Stomach (tissue), 8 donors: ENCODE measurements at regions not wholly inside any gene's neighbourhood (a gene's known extent, or its start where the extent isn't known, plus 50 kb on each side); places are given as distances from the start of the nearest gene placed in this dataset.

Experiments
- DNase-seq, 2 donors: peaks; one replicate each; pipeline versions ENCODE4 v3.0.0 to v3.0.0-alpha.2; 2013 to 2019
- H3K27ac ChIP-seq, 5 donors: fragments of 200-600 bp in 4 of 5; sonication (generic) in 4 of 5; one replicate each; pipeline ENCODE4 v1.5.1; 2013 to 2019; ENCODE audit warnings: mild to moderate bottlenecking in 1 of 5, moderate library complexity in 1 of 5
- H3K27me3 ChIP-seq, 3 donors: fragments of 200-600 bp; sonication (generic); one replicate each; pipeline ENCODE4 v1.5.1; 2017 to 2019; ENCODE audit warnings: mixed run types in 1 of 3
- H3K36me3 ChIP-seq, 4 donors: fragments of 200-600 bp; sonication (generic); 1 replicate in 3 of 4; 2 replicates in 1 of 4; pipeline ENCODE4 v1.5.1; 2016 to 2019
- H3K4me1 ChIP-seq, 4 donors: fragments of 200-600 bp; sonication (generic); one replicate each; pipeline ENCODE4 v1.5.1; 2016 to 2019
- H3K4me3 ChIP-seq, 4 donors: fragments of 200-600 bp; sonication (generic) in 3 of 4; one replicate each; pipeline ENCODE4 v1.5.1; 2016 to 2019; ENCODE audit warnings: mild to moderate bottlenecking in 1 of 4
- H3K9me3 ChIP-seq, 4 donors: fragments of 200-600 bp; sonication (generic); one replicate each; pipeline ENCODE4 v1.5.1; 2016 to 2019
- CTCF ChIP-seq, 7 experiments: fragments of 450-650 bp in 4 of 7; fragments of 200-600 bp in 3 of 7; sonication (generic) in 3 of 7; IDR thresholded peaks; one replicate each; pipeline ENCODE4 v1.5.1; 2016 to 2019; ENCODE audit warnings: antibody characterized with exemption in 7 of 7, control low read depth in 2 of 7, mild to moderate bottlenecking in 1 of 7
- EP300 ChIP-seq: sonication (generic); formaldehyde crosslinking; IDR thresholded peaks from one replicate; pipeline ENCODE4 v1.6.1; 2017; ENCODE audit warnings: antibody characterized with exemption
- POLR2A ChIP-seq, 4 donors: fragments of 450-650 bp; IDR thresholded peaks; one replicate each; pipeline ENCODE4 v1.6.1; 2016; ENCODE audit warnings: antibody characterized with exemption in 4 of 4, control low read depth in 2 of 4, mild to moderate bottlenecking in 1 of 4, moderate library complexity in 1 of 4
- POLR2AphosphoS5 ChIP-seq, 3 donors: sonication (generic); formaldehyde crosslinking; IDR thresholded peaks; one replicate each; pipeline ENCODE4 v1.6.1; 2016; ENCODE audit warnings: antibody characterized with exemption in 3 of 3
- WGBS, 5 donors: extraction: QIAGEN DNeasy Blood & Tissue Kit in 3 of 5; methylation state at CpG; one replicate each; pipeline versions ENCODE4 v1.1.5 to v1.1.7; 2013 to 2018; 5-methylcytosine and 5-hydroxymethylcytosine counted together
- intact Hi-C: fragments of 100-400 bp; cut with DNase I; formaldehyde crosslinking; loops from one replicate; pipeline ENCODE4 v1.15.1; 2023; ENCODE audit warnings: low total_unique reads
- donor health status: healthy with polysubstance abuse.
- donor health status: Bipolar disorder and iron deficiency.
- donor health status: healthy.

- Histone ChIP-seq H3K9me3 (no peaks in the 10 kb centered on the region), H3K27ac (no peak overlapping the region), H3K4me3 (no peak overlapping the region), H3K4me1 (no peaks in the 10 kb centered on the region), H3K27me3 (no peaks in the 10 kb centered on the region), H3K36me3 (no peaks in the 10 kb centered on the region)
- no peak for TF ChIP-seq EP300
- 56 to 72% (median 68%) methylated on average over 4 of the region's 4 CpGs for WGBS, 5 donors
- intact Hi-C loops: no loop called here
- DNase-seq: no peak
Observed at GRCh38 chr12:11513288-11513687, 117.9 kb upstream of the PRB2 start.

- WGBS, 5 donors: 86 to 91% (median 88%) methylated on average over 6 of the region's 6 CpGs
- H3K9me3 ChIP-seq: no peaks in the 10 kb centered on the region
- intact Hi-C loops: no loop called here
- TF ChIP-seq CTCF (IDR thresholded peaks at IDR 0.05) (no peak), EP300 (no peak), POLR2A (IDR thresholded peaks at IDR 0.05) (no peak)
- H3K36me3 ChIP-seq: no peaks in the 10 kb centered on the region
- H3K27ac ChIP-seq: no peak overlapping the region
- no peak overlapping the region for H3K4me3 ChIP-seq
- H3K4me1 ChIP-seq: no peaks in the 10 kb centered on the region
- no peaks in the 10 kb centered on the region for H3K27me3 ChIP-seq
- no peak for DNase-seq
Observed at GRCh38 chr12:11517080-11517479, 121.7 kb upstream of the PRB2 start.

GRCh38 chr12:11524446-11524845 lies 125.0 kb upstream of the ETV6 start:
- no peaks in the 10 kb centered on the region for H3K36me3 ChIP-seq
- no peaks in the 10 kb centered on the region for H3K9me3 ChIP-seq
- H3K27me3 ChIP-seq: no peaks in the 10 kb centered on the region
- H3K4me1 ChIP-seq: no peaks in the 10 kb centered on the region
- no peak for TF ChIP-seq EP300
- H3K27ac ChIP-seq: no peak overlapping the region
- no peak overlapping the region for H3K4me3 ChIP-seq
- intact Hi-C loops: no loop called here
- WGBS, 5 donors: 33 to 53% (median 40%) methylated on average over 1 of the region's 1 CpG
- no peak for DNase-seq

GRCh38 chr12:11534064-11534463 lies 115.4 kb upstream of the ETV6 start:
- intact Hi-C loops: no loop called here
- H3K27me3 ChIP-seq: no peaks in the 10 kb centered on the region
- TF ChIP-seq POLR2AphosphoS5 (IDR thresholded peaks at IDR 0.05) (no peak), CTCF (IDR thresholded peaks at IDR 0.05) (no peak), POLR2A (IDR thresholded peaks at IDR 0.05) (no peak), EP300 (no peak)
- no peak overlapping the region for H3K4me3 ChIP-seq
- H3K27ac ChIP-seq: no peak overlapping the region
- no peak for DNase-seq
- H3K9me3 ChIP-seq: no peaks in the 10 kb centered on the region
- H3K4me1 ChIP-seq: no peaks in the 10 kb centered on the region
- no peaks in the 10 kb centered on the region for H3K36me3 ChIP-seq

GRCh38 chr12:11535127-11535526 lies 114.3 kb upstream of the ETV6 start:
- 86 to 93% (median 91%) methylated on average over 4 of the region's 4 CpGs for WGBS, 5 donors
- intact Hi-C loops: no loop called here
- DNase-seq: no peak
- Histone ChIP-seq H3K4me1 (no peaks in the 10 kb centered on the region), H3K27ac (no peak overlapping the region), H3K27me3 (no peaks in the 10 kb centered on the region), H3K36me3 (no peaks in the 10 kb centered on the region), H3K9me3 (no peaks in the 10 kb centered on the region), H3K4me3 (no peak overlapping the region)
- TF ChIP-seq POLR2AphosphoS5 (IDR thresholded peaks at IDR 0.05): no peak
- no peak for TF ChIP-seq EP300
- no peak for TF ChIP-seq POLR2A (IDR thresholded peaks at IDR 0.05)
- TF ChIP-seq CTCF (IDR thresholded peaks at IDR 0.05): no peak

GRCh38 chr12:11539156-11539555 lies 110.3 kb upstream of the ETV6 start:
- H3K27ac ChIP-seq: no peak overlapping the region
- H3K36me3 ChIP-seq: no peaks in the 10 kb centered on the region
- no peak for DNase-seq
- H3K4me3 ChIP-seq: no peak overlapping the region
- H3K27me3 ChIP-seq: no peaks in the 10 kb centered on the region
- H3K4me1 ChIP-seq: peaks cover 0 to 12% (median 0%) of the 10 kb centered on the region in 4 donors
- H3K9me3 ChIP-seq: no peaks in the 10 kb centered on the region
- intact Hi-C loops: no loop called here
- TF ChIP-seq POLR2A (IDR thresholded peaks at IDR 0.05) (no peak), EP300 (no peak), CTCF (IDR thresholded peaks at IDR 0.05) (no peak), POLR2AphosphoS5 (IDR thresholded peaks at IDR 0.05) (no peak)
- WGBS, 5 donors: 94 to 96% (median 95%) methylated on average over 3 of the region's 3 CpGs
